ENCODE measurements at regions not wholly inside any gene's neighbourhood (a gene's known extent, or its start where the extent isn't known, plus 50 kb on each side); places are given as distances from the start of the nearest gene placed in this dataset.

DNA sequence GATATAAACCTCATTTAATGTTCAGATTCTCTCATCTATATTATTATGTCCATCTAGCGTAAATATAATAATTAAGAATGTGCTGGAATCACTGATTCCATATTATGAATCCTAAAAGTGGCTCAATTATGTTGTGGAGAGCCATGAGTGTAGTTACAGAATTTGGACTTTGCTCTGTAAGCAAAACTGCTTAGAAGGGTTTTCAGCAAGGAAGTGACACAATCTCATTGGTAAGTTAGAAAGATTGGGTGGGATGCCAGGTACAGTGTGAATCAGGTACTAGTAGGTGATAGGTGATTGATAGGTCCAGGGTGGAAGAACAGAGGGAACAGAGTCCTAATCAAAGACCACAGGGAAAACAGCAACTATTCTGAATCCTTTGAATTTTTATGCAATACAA, 74.9 kb upstream of the ABLIM1 start:
- Histone ChIP-seq H3K36me3 (ENCODE audit: control insufficient read depth in 1 of 2, insufficient read depth in 2 of 2, low read length in 2 of 2) (no peaks in the 10 kb centered on the region), H4K20me1 (ENCODE audit: insufficient read depth) (no peaks in the 10 kb centered on the region), H3K9me3 (ENCODE audit: control insufficient read depth in 1 of 2, insufficient read depth in 1 of 2, low read depth in 1 of 2, low read length in 2 of 2) (no peaks in the 10 kb centered on the region), H3K9ac (ENCODE audit: low read length) (no peak overlapping the region), H3K4me1 (ENCODE audit: control insufficient read depth in 1 of 2, insufficient read depth in 2 of 2, low read length in 2 of 2) (no peaks in the 10 kb centered on the region), H3K27ac (ENCODE audit: low read depth, low read length) (no peak overlapping the region), H3K9me2 (ENCODE audit: insufficient read depth) (no peaks in the 10 kb centered on the region), H3K4me2 (ENCODE audit: low read length) (no peak overlapping the region), H3K4me3 (replicated peaks in 1 of 2; ENCODE audit: low read depth in 1 of 2, low read length in 2 of 2) (no peak overlapping the region), H3K79me2 (ENCODE audit: insufficient read depth, low read length) (no peaks in the 10 kb centered on the region), H3K27me3 (ENCODE audit: insufficient read depth, low read length) (no peaks in the 10 kb centered on the region), H2AFZ (ENCODE audit: low read depth, low read length, poor library complexity, severe bottlenecking) (no peak overlapping the region)
- ChIA-PET POLR2A (no interaction called here), CTCF (no interaction called here), RAD21 (ENCODE audit: low non-redundant PET in 1 of 2, low total read pairs in 2 of 2, uncharacterized antibody in 2 of 2, unreplicated experiment in 2 of 2) (no interaction called here)
- ATAC-seq: no peak
- no peak for TF ChIP-seq POLR2A (IDR thresholded peaks at IDR 0.05; ENCODE audit: borderline replicate concordance, extremely low read depth, insufficient read depth, insufficient read length)
- TF ChIP-seq, protein P1, sequence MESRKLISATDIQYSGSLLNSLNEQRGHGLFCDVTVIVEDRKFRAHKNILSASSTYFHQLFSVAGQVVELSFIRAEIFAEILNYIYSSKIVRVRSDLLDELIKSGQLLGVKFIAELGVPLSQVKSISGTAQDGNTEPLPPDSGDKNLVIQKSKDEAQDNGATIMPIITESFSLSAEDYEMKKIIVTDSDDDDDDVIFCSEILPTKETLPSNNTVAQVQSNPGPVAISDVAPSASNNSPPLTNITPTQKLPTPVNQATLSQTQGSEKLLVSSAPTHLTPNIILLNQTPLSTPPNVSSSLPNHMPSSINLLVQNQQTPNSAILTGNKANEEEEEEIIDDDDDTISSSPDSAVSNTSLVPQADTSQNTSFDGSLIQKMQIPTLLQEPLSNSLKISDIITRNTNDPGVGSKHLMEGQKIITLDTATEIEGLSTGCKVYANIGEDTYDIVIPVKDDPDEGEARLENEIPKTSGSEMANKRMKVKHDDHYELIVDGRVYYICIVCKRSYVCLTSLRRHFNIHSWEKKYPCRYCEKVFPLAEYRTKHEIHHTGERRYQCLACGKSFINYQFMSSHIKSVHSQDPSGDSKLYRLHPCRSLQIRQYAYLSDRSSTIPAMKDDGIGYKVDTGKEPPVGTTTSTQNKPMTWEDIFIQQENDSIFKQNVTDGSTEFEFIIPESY (IDR thresholded peaks at IDR 0.05; ENCODE audit: extremely low read depth, insufficient replicate concordance, low read length): no peak
- no peak for TF ChIP-seq POLR2AphosphoS5 (IDR thresholded peaks at IDR 0.05; ENCODE audit: low read depth, low read length)
- no peak for TF ChIP-seq EGR1 (IDR thresholded peaks at IDR 0.05; ENCODE audit: low read depth)
- no peak for TF ChIP-seq CBX3 (IDR thresholded peaks at IDR 0.05; ENCODE audit: low read depth)
- TF ChIP-seq FOSL1 (IDR thresholded peaks at IDR 0.05; ENCODE audit: low read depth): no peak
- TF ChIP-seq YY1 (IDR thresholded peaks at IDR 0.05; ENCODE audit: extremely low read depth, insufficient replicate concordance, low read depth, low read length): no peak
- TF ChIP-seq, protein P2, sequence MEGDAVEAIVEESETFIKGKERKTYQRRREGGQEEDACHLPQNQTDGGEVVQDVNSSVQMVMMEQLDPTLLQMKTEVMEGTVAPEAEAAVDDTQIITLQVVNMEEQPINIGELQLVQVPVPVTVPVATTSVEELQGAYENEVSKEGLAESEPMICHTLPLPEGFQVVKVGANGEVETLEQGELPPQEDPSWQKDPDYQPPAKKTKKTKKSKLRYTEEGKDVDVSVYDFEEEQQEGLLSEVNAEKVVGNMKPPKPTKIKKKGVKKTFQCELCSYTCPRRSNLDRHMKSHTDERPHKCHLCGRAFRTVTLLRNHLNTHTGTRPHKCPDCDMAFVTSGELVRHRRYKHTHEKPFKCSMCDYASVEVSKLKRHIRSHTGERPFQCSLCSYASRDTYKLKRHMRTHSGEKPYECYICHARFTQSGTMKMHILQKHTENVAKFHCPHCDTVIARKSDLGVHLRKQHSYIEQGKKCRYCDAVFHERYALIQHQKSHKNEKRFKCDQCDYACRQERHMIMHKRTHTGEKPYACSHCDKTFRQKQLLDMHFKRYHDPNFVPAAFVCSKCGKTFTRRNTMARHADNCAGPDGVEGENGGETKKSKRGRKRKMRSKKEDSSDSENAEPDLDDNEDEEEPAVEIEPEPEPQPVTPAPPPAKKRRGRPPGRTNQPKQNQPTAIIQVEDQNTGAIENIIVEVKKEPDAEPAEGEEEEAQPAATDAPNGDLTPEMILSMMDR (IDR thresholded peaks at IDR 0.05 in 2 of 3, conservative IDR thresholded peaks at IDR 0.05 in 1 of 3; ENCODE audit: borderline replicate concordance in 1 of 3, insufficient read depth in 1 of 3, low read depth in 2 of 3, low read length in 2 of 3): no peak
- TF ChIP-seq TCF7L2 (IDR thresholded peaks at IDR 0.05; ENCODE audit: borderline replicate concordance, extremely low read depth, insufficient read depth, insufficient read length): no peak
- no peak for TF ChIP-seq ELF1 (IDR thresholded peaks at IDR 0.05; ENCODE audit: borderline replicate concordance, low read depth)
- TF ChIP-seq RAD21 (IDR thresholded peaks at IDR 0.05; ENCODE audit: low read depth): no peak
- no peak for TF ChIP-seq ZFX (IDR thresholded peaks at IDR 0.05)
- no peak for TF ChIP-seq JUND (IDR thresholded peaks at IDR 0.05)
- no peak for TF ChIP-seq ZNF274 (IDR thresholded peaks at IDR 0.05; ENCODE audit: low read depth, low read length)
- no peak for TF ChIP-seq EZH2 (IDR thresholded peaks at IDR 0.05)
- TF ChIP-seq SRF (IDR thresholded peaks at IDR 0.05; ENCODE audit: low read depth): no peak
- intact Hi-C loops (cut with micrococcal nuclease): loop anchor here (2.0 kb wide), 1 partner anchor 20 kb away; no protein-coding TSS in a partner anchor
- BruUV-seq (replicated peaks): no TSS peak
- DNase-seq (ENCODE audit: low read depth, low spot score): no peak
